Vagina (tissue), 2 donors: ENCODE measurements at regions not wholly inside any gene's neighbourhood (a gene's known extent, or its start where the extent isn't known, plus 50 kb on each side); places are given as distances from the start of the nearest gene placed in this dataset.
"Not testable (repeated sequence)": the region's sequence is repeated elsewhere in the genome, so short reads cannot be mapped to it uniquely, and the experiment has no call there.

Source experiments
- DNase-seq, 2 donors: peaks; one replicate each; pipeline ENCODE4 v3.0.0-alpha.2; 2017; ENCODE audit errors: extremely low spot score in 2 of 2
- H3K27ac ChIP-seq: fragments of 200-600 bp; sonication (generic); one replicate; pipeline ENCODE4 v1.5.1; 2019
- H3K27me3 ChIP-seq: fragments of 200-600 bp; sonication (generic); one replicate; pipeline ENCODE4 v1.5.1; 2019
- H3K36me3 ChIP-seq, 2 donors: fragments of 200-600 bp; sonication (generic); one replicate each; pipeline ENCODE4 v1.5.1; 2017 to 2019
- H3K4me1 ChIP-seq: fragments of 200-600 bp; sonication (generic); one replicate; pipeline ENCODE4 v1.5.1; 2019
- H3K4me3 ChIP-seq, 2 donors: fragments of 200-600 bp; sonication (generic); 1 replicate in 1 of 2; 2 replicates in 1 of 2; pipeline ENCODE4 v1.5.1; 2016 to 2019
- H3K9me3 ChIP-seq: fragments of 200-600 bp; sonication (generic); one replicate; pipeline ENCODE4 v1.5.1; 2019
- CTCF ChIP-seq, 3 experiments: fragments of 450-650 bp in 2 of 3; fragments of 200-600 bp in 1 of 3; sonication (generic) in 1 of 3; IDR thresholded peaks; one replicate each; pipeline ENCODE4 v1.5.1; 2017 to 2019; ENCODE audit warnings: antibody characterized with exemption in 3 of 3, mild to moderate bottlenecking in 2 of 3, moderate library complexity in 2 of 3
- POLR2A ChIP-seq, 2 donors: fragments of 450-650 bp; IDR thresholded peaks; one replicate each; pipeline ENCODE4 v1.6.1; 2017; ENCODE audit warnings: antibody characterized with exemption in 2 of 2, mild to moderate bottlenecking in 2 of 2, moderate library complexity in 2 of 2
- POLR2AphosphoS5 ChIP-seq, 2 donors: sonication (generic); formaldehyde crosslinking; IDR thresholded peaks; one replicate each; pipeline ENCODE4 v1.9.0; 2017; ENCODE audit warnings: antibody characterized with exemption in 2 of 2, mild to moderate bottlenecking in 2 of 2, low read depth in 1 of 2; ENCODE audit not compliant: insufficient read depth in 1 of 2
- intact Hi-C: fragments of 100-400 bp; cut with DNase I; formaldehyde crosslinking; loops from one replicate; pipeline ENCODE4 v1.15.1; 2023

DNA sequence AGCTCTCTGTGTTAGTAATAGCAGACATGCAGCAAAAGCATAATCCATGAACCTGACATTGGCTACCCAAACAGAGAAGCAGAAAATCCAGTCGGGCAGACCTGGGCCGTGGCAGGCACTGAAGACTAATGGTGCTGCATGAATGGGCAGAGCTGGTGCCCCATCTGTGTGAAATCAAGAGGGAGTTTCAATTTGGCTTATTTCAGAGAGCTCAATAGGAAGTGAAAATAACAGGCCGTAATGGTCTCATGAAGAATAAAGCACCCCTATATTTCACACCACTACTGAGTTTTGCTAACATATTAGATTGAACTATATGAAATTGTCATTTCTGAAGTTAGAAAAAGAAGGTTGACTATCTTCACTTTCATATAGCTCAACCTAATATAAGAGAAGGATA lies 149.7 kb downstream of the ENC1 start:
- intact Hi-C loops: no loop called here
- Histone ChIP-seq H3K4me1 (no peaks in the 10 kb centered on the region), H3K27ac (no peak overlapping the region), H3K36me3 (no peaks in the 10 kb centered on the region), H3K9me3 (no peaks in the 10 kb centered on the region), H3K27me3 (no peaks in the 10 kb centered on the region), H3K4me3 (no peak overlapping the region)
- DNase-seq: no peak
- no peak for TF ChIP-seq POLR2A (IDR thresholded peaks at IDR 0.05)
- TF ChIP-seq POLR2AphosphoS5 (IDR thresholded peaks at IDR 0.05; ENCODE audit: insufficient read depth in 1 of 2, low read depth in 1 of 2): no peak

DNA sequence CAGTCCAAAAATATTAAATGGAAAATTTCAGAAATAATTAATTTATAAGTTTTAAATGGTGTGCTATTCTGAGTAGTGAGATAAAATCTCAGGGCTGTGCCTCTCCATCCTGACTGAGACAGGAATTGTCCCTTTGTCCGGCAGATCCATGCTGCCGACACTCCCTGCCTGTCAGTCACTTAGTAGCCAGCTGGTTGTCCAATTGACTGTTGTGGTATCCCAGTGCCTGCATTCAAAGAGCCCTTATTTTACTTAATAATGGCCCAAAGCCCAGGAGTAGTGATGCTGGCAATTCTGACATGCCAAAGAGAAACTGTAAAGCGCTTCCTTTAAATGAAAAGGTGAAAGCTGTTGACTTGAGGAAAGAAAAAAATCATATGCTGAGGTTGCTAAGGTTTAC lies 157.5 kb downstream of the ENC1 start:
- intact Hi-C loops: no loop called here
- H3K9me3 ChIP-seq: no peaks in the 10 kb centered on the region
- H3K36me3 ChIP-seq: no peaks in the 10 kb centered on the region
- no peak overlapping the region for H3K4me3 ChIP-seq
- DNase-seq: no peak
- H3K27me3 ChIP-seq: no peaks in the 10 kb centered on the region
- H3K4me1 ChIP-seq: no peaks in the 10 kb centered on the region
- TF ChIP-seq CTCF (IDR thresholded peaks at IDR 0.05) (no peak), POLR2A (IDR thresholded peaks at IDR 0.05) (no peak), POLR2AphosphoS5 (IDR thresholded peaks at IDR 0.05; ENCODE audit: insufficient read depth in 1 of 2, low read depth in 1 of 2) (no peak)
- no peak overlapping the region for H3K27ac ChIP-seq

DNA sequence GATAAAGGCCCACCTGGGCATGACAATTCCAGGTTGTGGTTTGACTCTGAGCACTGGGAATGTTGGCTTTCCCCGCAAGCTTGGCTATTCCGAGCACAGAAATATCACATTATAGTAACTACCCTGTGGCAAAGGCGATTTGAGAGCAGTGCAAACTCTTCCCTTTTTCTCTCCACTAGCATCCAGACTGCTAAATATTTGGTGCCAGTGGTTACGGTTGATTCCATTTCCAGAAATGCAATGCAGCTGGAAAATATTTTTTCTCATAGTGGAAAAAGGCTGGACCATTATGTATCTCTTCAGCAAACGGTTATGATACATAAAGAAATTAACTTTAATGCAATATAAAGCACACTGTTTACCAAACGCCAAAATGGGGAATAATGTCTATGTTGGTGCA lies 158.0 kb downstream of the ENC1 start:
- no peaks in the 10 kb centered on the region for H3K4me1 ChIP-seq
- DNase-seq: no peak
- H3K9me3 ChIP-seq: no peaks in the 10 kb centered on the region
- H3K36me3 ChIP-seq: no peaks in the 10 kb centered on the region
- no peak overlapping the region for H3K27ac ChIP-seq
- H3K4me3 ChIP-seq: no peak overlapping the region
- no peaks in the 10 kb centered on the region for H3K27me3 ChIP-seq
- TF ChIP-seq CTCF (IDR thresholded peaks at IDR 0.05): no peak
- no peak for TF ChIP-seq POLR2A (IDR thresholded peaks at IDR 0.05)
- TF ChIP-seq POLR2AphosphoS5 (IDR thresholded peaks at IDR 0.05; ENCODE audit: insufficient read depth in 1 of 2, low read depth in 1 of 2): no peak
- intact Hi-C loops: no loop called here

DNA sequence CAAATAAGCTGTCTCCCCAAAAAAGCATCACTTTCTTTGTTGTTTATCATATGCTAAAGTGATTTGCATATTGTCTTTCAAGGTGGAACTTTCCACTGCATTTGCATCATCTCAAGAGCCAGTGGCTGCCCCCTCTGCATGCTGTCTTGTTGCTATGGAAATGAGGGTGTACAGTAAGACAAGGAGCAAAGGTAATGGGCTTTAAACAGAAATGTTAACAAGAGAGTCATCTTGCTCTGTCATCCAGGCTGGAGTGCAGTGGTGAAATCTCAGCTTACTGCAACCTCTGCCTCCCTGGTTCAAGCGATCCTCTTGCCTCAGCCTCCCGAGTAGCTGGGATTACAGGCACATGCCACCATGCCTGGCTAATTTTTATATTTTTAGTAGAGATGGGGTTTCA lies 159.2 kb downstream of the ENC1 start:
- DNase-seq, H3K27me3 ChIP-seq, H3K27ac ChIP-seq, H3K4me1 ChIP-seq, intact Hi-C loops, H3K9me3 ChIP-seq, H3K36me3 ChIP-seq, H3K4me3 ChIP-seq: not testable (repeated sequence)

DNA sequence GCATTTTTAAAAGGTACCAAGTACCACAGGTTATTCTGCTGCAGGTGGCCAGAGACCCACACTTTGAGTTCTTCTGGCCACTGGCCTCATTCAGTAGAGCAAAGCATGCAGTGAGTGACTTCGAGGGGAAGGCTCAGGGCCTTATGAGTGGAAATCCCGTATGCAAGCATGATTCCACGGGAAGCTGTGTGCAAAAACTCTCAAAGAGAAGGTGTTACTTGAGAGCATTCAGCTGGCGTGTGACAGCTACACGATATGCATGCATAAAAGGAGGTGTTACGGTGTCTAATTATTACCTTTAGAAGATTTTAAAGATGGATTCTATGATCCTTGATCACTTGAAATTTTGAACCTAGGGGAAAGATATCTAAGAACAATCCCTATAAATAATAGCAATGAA lies 160.3 kb downstream of the ENC1 start:
- no peaks in the 10 kb centered on the region for H3K27me3 ChIP-seq
- no peaks in the 10 kb centered on the region for H3K36me3 ChIP-seq
- H3K9me3 ChIP-seq: no peaks in the 10 kb centered on the region
- no peak overlapping the region for H3K27ac ChIP-seq
- intact Hi-C loops: no loop called here
- H3K4me1 ChIP-seq: no peaks in the 10 kb centered on the region
- no peak for DNase-seq
- no peak overlapping the region for H3K4me3 ChIP-seq
- TF ChIP-seq POLR2A (IDR thresholded peaks at IDR 0.05): no peak

GRCh38 chr5:74478328-74478727 lies 162.2 kb downstream of the ENC1 start:
- Histone ChIP-seq H3K4me3 (no peak overlapping the region), H3K27me3 (no peaks in the 10 kb centered on the region), H3K4me1 (no peaks in the 10 kb centered on the region), H3K27ac (no peak overlapping the region), H3K36me3 (no peaks in the 10 kb centered on the region), H3K9me3 (no peaks in the 10 kb centered on the region)
- no peak for DNase-seq
- intact Hi-C loops: no loop called here
- no peak for TF ChIP-seq POLR2AphosphoS5 (IDR thresholded peaks at IDR 0.05; ENCODE audit: insufficient read depth in 1 of 2, low read depth in 1 of 2)
- no peak for TF ChIP-seq CTCF (IDR thresholded peaks at IDR 0.05)
- TF ChIP-seq POLR2A (IDR thresholded peaks at IDR 0.05): no peak

DNA sequence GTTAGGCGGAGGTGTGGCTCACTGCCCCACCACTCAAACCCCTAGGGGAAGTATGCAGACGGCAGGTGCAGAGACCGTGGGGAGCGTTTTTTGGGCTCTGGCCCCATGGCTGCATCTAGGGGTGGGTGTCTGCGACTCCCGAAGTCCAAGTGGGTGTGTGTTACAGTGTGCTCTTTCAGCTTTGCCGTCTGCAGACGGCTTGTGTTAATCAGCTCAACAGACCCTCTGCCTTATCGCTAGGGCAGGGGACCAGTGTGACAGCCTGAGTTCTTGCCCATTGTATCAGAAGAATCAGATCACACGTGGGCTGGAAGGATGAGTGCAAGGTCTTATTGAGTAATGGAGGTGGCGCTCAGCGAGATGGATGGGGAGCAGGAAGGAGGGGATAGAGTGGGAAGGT lies 162.8 kb downstream of the ENC1 start:
- no peaks in the 10 kb centered on the region for H3K4me1 ChIP-seq
- DNase-seq: no peak
- H3K4me3 ChIP-seq: no peak overlapping the region
- TF ChIP-seq POLR2A (IDR thresholded peaks at IDR 0.05) (no peak), CTCF (IDR thresholded peaks at IDR 0.05) (no peak), POLR2AphosphoS5 (IDR thresholded peaks at IDR 0.05; ENCODE audit: insufficient read depth in 1 of 2, low read depth in 1 of 2) (no peak)
- no peaks in the 10 kb centered on the region for H3K36me3 ChIP-seq
- intact Hi-C loops: no loop called here
- no peaks in the 10 kb centered on the region for H3K27me3 ChIP-seq
- no peaks in the 10 kb centered on the region for H3K9me3 ChIP-seq
- H3K27ac ChIP-seq: no peak overlapping the region
